DMS153 treated with DMSO at 0.1 percent for 48 hours (cell line): ENCODE measurements at regions not wholly inside any gene's neighbourhood (a gene's known extent, or its start where the extent isn't known, plus 50 kb on each side); places are given as distances from the start of the nearest gene placed in this dataset.
"Not testable (repeated sequence)": the region's sequence is repeated elsewhere in the genome, so short reads cannot be mapped to it uniquely, and the experiment has no call there.

Experiments used
- DNase-seq: peaks from one replicate; lab custom pipeline; 2025; ENCODE audit not compliant: unreplicated experiment; lab: John Stamatoyannopoulos, UW

GRCh38 chr13:65744836-65745235 is 1485.3 kb downstream of the PCDH9 start:
- DNase-seq, result no peak

- DNase-seq, result no peak
Measured at GRCh38 chr13:65733110-65733509, 1497.0 kb downstream of the PCDH9 start.

GRCh38 chr13:65727070-65727469 is 1503.1 kb downstream of the PCDH9 start:
- DNase-seq, result no peak

GRCh38 chr13:65725006-65725405 is 1505.1 kb downstream of the PCDH9 start:
- DNase-seq, result no peak

GRCh38 chr13:65724226-65724625 is 1505.9 kb downstream of the PCDH9 start:
- DNase-seq, result no peak

- DNase-seq, result no peak
Measured at GRCh38 chr13:65722506-65722905, 1507.6 kb downstream of the PCDH9 start.

GRCh38 chr13:65719831-65720230 is 1510.3 kb downstream of the PCDH9 start:
- no peak for DNase-seq

- DNase-seq, result no peak
Measured at GRCh38 chr13:65710514-65710913, 1519.6 kb downstream of the PCDH9 start.

GRCh38 chr13:65697843-65698242 is 1532.3 kb downstream of the PCDH9 start:
- no peak for DNase-seq

GRCh38 chr13:65679240-65679639 is 1550.9 kb downstream of the PCDH9 start:
- no peak for DNase-seq

- no peak for DNase-seq
Measured at GRCh38 chr13:65677906-65678305, 1552.2 kb downstream of the PCDH9 start.

- not testable (repeated sequence) for DNase-seq
Measured at GRCh38 chr13:65675383-65675782, 1554.8 kb downstream of the PCDH9 start.

- no peak for DNase-seq
Measured at GRCh38 chr13:65670014-65670625, 1560.0 kb downstream of the PCDH9 start.

GRCh38 chr13:65660731-65661130 is 1569.4 kb downstream of the PCDH9 start:
- no peak for DNase-seq

GRCh38 chr13:65656740-65657329 is 1573.3 kb downstream of the PCDH9 start:
- peak; percentile 16 for DNase-seq

- no peak for DNase-seq
Measured at GRCh38 chr13:65653613-65654012, 1576.5 kb downstream of the PCDH9 start.

- DNase-seq, result no peak
Measured at GRCh38 chr13:65650321-65650720, 1579.8 kb downstream of the PCDH9 start.

GRCh38 chr13:65642996-65643395 is 1587.1 kb downstream of the PCDH9 start:
- no peak for DNase-seq

- DNase-seq, result no peak
Measured at GRCh38 chr13:65642301-65642700, 1587.8 kb downstream of the PCDH9 start.

GRCh38 chr13:65638572-65639168 is 1591.5 kb downstream of the PCDH9 start:
- DNase-seq, result no peak

GRCh38 chr13:65633806-65634205 is 1596.3 kb downstream of the PCDH9 start:
- DNase-seq, result no peak

- no peak for DNase-seq
Measured at GRCh38 chr13:65631078-65631477, 1599.1 kb downstream of the PCDH9 start.

- DNase-seq, result no peak
Measured at GRCh38 chr13:65629926-65630325, 1600.2 kb downstream of the PCDH9 start.
